ENCODE measurements at regions not wholly inside any gene's neighbourhood (a gene's known extent, or its start where the extent isn't known, plus 50 kb on each side); places are given as distances from the start of the nearest gene placed in this dataset.
"Not testable (repeated sequence)": the region's sequence is repeated elsewhere in the genome, so short reads cannot be mapped to it uniquely, and the experiment has no call there.

DNA sequence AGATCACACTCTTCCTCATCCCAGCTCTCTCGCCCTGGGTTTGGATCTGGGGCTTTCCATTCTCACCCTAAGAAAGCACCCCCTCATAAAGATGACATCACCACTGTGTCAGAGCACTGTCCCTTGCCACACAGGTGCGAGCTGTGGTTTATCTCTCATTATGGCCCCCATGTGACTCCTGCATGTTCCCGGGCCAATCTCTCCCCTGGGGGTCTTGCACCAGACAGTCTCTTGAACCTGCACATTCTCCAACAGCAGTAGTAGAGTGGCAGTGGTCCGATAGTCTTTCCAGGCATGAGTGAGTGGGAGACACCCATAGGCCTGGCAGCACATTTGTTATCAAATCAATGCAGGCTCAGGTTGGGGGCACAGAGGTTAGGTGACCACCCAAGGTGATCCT, 130.5 kb downstream of the HRH4 start:
- no peaks in the 10 kb centered on the region for H3K36me3 Mint-ChIP-seq
- no peaks in the 10 kb centered on the region for H3K4me1 Mint-ChIP-seq
- H3K27ac Mint-ChIP-seq = no peak overlapping the region
- H3K4me3 Mint-ChIP-seq = no peak overlapping the region
- peaks cover 0 to 3% (median 0%) of the 10 kb centered on the region in 3 donors for H3K9me3 Mint-ChIP-seq
- H3K27me3 Mint-ChIP-seq = peaks cover 2% of the 10 kb centered on the region

DNA sequence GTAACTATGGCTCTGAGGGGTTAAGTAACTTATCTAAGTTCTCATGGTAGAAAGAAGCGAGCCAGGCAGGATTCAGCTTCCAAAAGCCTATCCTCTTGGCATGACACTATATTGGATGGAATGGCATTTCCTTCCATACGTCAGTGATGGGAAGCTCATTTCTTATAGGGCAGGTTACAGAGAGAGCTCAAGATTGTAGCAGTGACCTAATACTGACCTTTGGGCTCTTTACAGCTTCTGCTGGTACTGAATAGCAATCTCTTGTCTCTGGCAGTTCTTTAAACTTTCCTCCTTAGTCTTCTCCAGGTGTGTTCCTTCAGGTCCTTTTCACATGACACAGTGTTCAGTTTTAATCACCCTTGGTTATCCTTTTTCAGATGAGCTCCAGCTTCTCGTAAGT, 133.0 kb downstream of the HRH4 start:
- peaks cover 4% of the 10 kb centered on the region for H3K27me3 Mint-ChIP-seq
- H3K27ac Mint-ChIP-seq = no peak overlapping the region
- no peak overlapping the region for H3K4me3 Mint-ChIP-seq
- no peaks in the 10 kb centered on the region for H3K4me1 Mint-ChIP-seq
- H3K36me3 Mint-ChIP-seq = no peaks in the 10 kb centered on the region
- peaks cover 0 to 2% (median 0%) of the 10 kb centered on the region in 3 donors for H3K9me3 Mint-ChIP-seq

DNA sequence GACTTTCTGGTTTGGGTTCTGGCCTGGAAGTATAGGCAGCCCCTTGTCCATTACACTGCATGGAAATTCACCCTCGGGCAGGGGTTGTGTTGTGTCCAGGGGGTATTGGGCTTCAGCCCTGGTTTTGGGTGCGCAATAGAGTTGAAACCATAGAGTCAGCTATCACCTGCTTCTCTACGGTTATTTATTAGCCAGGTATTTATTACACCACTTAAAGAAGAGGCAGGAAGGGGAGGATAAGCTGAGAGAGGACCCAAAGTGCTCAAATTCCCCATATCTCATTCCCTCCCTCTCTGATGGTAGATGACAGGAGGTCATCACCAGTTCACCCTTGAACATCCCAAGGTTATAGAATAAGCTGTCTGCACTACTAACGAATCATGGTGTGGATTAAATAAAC, 133.4 kb downstream of the HRH4 start:
- H3K27me3 Mint-ChIP-seq = peaks cover 4% of the 10 kb centered on the region
- no peak overlapping the region for H3K4me3 Mint-ChIP-seq
- H3K4me1 Mint-ChIP-seq = no peaks in the 10 kb centered on the region
- H3K9me3 Mint-ChIP-seq = no peaks in the 10 kb centered on the region
- H3K36me3 Mint-ChIP-seq = no peaks in the 10 kb centered on the region
- no peak overlapping the region for H3K27ac Mint-ChIP-seq

DNA sequence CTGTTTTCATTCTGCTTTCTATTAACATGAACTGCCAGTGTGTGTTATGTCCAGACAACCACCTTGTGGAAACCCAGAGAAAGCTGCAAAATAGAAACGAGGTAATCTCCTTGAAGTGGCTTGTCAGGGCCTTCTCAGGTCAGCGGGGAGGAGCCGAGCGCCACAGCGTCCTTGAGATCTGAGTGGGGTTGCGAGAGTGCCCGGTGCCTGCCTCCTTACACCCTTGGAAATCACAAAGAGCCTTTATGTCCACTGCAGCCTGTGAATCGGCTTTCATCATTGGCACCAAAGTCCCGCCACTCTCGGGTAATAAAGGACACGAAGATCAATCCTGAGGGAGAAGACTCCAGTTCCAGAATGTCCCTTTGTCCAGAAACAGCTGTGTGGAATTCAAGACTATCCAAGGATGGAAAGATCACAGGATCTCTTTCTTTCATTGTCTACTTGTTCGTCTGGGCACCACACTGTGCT, 135.2 kb downstream of the HRH4 start:
- Mint-ChIP-seq H3K4me1 (no peaks in the 10 kb centered on the region), H3K36me3 (no peaks in the 10 kb centered on the region), H3K27ac (no peak overlapping the region), H3K9me3 (no peaks in the 10 kb centered on the region), H3K4me3 (no peak overlapping the region), H3K27me3 (peaks cover 5% of the 10 kb centered on the region)

DNA sequence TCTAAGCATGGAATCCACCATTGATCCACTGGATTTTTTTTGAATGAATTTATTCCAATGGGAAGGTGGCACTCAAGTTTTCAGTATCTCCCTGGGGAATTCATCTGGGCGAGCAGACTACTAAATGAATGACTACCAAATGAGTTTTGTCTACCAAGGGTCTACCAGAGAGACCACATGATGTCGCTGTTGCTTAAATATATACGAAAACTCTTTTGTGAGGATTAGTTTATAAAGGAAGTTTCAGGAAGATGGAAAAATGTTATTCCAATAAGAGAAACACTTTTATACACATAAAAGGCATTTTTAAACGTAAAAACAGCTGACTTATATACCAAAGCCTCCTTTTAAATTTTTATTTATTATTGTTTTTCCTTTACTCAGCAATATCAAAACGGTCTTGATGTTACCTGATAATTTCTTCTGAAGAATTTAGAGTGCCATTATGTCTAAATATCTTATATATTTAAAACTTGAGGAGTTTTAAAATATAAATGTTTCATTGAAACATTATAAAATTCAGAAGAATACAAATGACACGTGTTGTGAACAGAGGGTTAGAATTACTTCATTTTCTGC, 139.7 kb downstream of the HRH4 start:
- Mint-ChIP-seq H3K36me3 (no peaks in the 10 kb centered on the region), H3K27ac (no peak overlapping the region), H3K4me1 (no peaks in the 10 kb centered on the region), H3K27me3 (peaks cover 6% of the 10 kb centered on the region), H3K9me3 (no peaks in the 10 kb centered on the region), H3K4me3 (no peak overlapping the region)

DNA sequence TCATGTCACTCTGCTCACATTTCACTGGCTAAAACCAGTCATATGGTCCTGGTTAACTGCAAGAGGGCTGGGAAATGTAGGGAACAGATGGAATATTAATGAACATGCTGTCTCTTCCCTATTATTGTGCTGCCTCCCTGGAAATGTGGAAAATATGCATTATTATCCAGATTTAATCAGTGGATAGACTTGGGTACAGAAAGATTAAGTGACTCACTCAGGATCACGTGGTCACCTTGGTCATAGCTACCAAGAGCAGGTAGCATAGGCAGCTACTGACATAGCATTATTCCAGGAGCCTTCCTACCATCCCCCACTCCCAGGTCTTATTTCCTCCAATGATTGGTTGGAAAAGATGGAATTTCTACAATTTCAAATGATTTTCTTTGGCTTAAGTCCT, 141.1 kb downstream of the HRH4 start:
- Mint-ChIP-seq H3K27me3 (peaks cover 4% of the 10 kb centered on the region), H3K9me3 (no peaks in the 10 kb centered on the region), H3K27ac (no peak overlapping the region), H3K4me3 (no peak overlapping the region), H3K4me1 (no peaks in the 10 kb centered on the region), H3K36me3 (no peaks in the 10 kb centered on the region)

DNA sequence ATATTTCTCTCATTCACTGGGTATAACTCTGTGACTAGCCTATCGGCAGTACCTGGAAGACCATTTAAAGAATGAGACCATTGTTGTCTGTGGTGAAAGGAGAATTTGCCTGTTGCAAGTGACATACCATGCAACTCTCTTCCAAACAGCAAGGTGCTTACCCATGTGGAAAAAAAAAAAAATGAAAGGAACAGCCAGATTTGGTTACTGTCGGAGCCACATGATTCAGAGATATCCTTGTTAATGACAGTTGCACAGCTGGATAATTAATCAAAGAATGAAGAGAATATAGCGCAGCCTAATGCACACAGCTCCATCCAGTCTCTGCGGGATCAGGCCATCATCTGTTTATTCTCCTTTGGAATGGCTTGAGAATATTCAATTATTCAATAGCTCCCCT, 141.8 kb downstream of the HRH4 start:
- Mint-ChIP-seq H3K36me3 (no peaks in the 10 kb centered on the region), H3K4me3 (no peak overlapping the region), H3K27me3 (peaks cover 4% of the 10 kb centered on the region), H3K4me1 (no peaks in the 10 kb centered on the region), H3K9me3 (no peaks in the 10 kb centered on the region), H3K27ac (no peak overlapping the region)

DNA sequence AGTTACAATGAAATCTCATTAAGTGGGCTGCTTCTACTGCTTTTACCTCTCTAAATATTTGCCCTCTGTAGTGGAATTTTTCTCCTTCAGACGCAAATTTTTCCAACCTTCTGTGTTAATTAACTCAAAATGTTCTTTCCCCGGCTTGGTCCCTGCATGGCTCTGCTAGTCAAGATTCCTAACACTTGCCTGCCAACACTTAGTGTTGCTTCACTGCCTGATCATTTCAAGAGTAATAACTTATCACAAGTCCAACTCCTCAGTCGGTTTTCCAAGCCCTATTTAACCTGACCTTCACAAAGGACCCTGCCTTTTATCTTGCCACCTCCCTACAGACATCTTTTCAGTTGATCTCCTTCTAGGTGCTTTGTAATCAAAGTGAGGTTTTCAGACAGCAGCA, 142.7 kb downstream of the HRH4 start:
- Mint-ChIP-seq H3K27me3 (peaks cover 2% of the 10 kb centered on the region), H3K27ac (no peak overlapping the region), H3K36me3 (no peaks in the 10 kb centered on the region), H3K9me3 (no peaks in the 10 kb centered on the region), H3K4me3 (no peak overlapping the region), H3K4me1 (no peaks in the 10 kb centered on the region)

DNA sequence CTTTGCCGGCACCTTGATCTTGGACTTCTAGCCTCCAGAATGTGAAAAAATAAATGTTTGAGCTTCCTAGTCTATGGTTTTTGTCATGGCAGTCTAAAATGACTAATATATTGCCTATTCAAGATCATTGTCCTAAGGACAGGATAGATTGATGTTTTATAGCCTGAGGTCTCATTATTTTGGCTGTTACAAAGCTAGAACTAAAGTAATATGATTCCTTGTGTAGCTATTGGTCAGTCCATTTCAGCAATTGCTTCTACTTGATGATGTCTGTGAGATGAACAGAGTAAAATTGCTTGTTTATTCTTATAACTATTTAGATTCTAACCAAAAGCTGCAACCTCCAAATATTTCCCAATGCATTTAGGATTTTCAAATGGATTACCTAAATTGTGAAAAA, 145.0 kb downstream of the HRH4 start:
- peaks cover 2% of the 10 kb centered on the region for H3K27me3 Mint-ChIP-seq
- no peaks in the 10 kb centered on the region for H3K9me3 Mint-ChIP-seq
- H3K4me3 Mint-ChIP-seq = no peak overlapping the region
- H3K4me1 Mint-ChIP-seq = no peaks in the 10 kb centered on the region
- no peak overlapping the region for H3K27ac Mint-ChIP-seq
- H3K36me3 Mint-ChIP-seq = no peaks in the 10 kb centered on the region

DNA sequence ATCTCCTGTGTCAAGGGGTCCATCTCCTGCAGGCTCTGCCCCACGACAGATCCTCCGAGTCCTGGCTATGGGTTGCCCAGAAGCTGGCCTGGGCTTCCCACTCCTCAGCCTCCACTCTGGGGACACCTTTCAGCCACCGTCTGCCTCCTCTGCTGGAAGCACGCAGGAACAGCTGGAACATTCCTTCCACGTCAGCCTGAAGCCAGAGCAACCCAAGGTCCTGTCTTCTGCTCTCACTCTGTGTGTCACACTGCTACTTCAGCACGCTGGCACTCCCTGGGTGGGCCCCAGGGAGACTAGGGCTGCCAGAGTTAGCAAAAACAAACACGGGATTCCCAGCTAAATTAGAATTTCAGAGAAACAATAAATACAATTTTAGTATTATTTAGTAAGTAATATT, 148.8 kb downstream of the HRH4 start:
- H3K4me1 Mint-ChIP-seq = no peaks in the 10 kb centered on the region
- H3K27ac Mint-ChIP-seq = no peak overlapping the region
- no peaks in the 10 kb centered on the region for H3K36me3 Mint-ChIP-seq

DNA sequence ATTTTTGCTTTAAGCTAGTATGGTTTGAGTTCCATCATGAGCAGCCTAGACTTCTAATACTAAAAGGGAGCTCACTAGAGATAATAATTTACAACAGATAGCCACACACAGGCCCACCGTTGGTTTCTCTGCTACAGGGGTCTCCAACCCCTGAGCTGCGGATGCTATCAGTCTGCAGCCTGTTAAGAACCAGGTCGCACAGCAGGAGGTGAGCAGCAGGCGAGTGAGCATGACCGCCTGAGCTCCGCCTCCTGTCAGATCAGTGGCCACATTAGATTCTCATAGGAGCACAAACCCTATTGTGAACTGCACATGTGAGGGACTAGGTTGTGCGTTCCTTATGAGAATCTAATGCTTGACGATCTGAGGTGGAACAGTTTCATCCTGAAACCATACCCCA, 150.6 kb downstream of the HRH4 start:
- Mint-ChIP-seq H3K4me3 (no peak overlapping the region), H3K36me3 (no peaks in the 10 kb centered on the region), H3K4me1 (no peaks in the 10 kb centered on the region), H3K27me3 (no peaks in the 10 kb centered on the region), H3K27ac (no peak overlapping the region), H3K9me3 (no peaks in the 10 kb centered on the region)

More for the DNA sequence above, 148.8 kb downstream of the HRH4 start:
- Mint-ChIP-seq H3K4me3 (peak overlapping the region in 1 of 4 donors; percentile 31), H3K27me3 (no peaks in the 10 kb centered on the region), H3K9me3 (no peaks in the 10 kb centered on the region)

DNA sequence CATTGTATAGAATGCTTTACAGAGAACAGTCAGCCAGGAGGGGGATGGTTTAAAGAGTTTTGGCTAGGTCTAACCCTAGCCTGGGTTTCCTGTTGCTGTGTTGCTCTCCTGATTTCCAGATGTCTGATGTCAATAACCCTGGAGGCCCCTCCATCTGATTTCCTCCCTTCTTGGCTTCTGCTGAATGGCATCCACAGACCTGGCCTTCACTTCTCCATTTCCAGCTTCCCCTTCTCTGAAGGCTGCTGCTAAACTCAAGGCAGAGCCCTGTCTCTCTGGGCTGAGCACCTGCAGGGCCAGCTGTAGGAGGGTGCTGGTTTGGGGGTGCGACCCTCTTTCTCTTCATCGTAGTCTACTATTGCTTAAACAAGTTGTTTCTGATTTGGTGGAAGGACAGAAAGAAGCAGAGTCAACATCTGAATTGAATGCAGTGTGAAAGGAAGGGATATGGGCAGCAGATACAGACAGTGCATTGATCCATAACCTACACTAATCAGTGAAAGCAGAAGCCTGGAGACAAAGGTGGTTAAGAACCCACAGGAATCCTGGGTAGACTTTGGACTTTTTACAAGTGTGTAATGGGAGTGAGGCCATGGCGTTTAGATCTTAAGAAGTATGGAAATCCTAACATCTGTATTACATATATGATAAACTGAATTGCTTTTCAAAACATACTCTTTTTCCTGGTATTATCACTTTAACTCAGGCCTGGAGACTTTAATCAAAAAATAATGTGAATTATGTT, 153.6 kb downstream of the HRH4 start:
- H3K4me3 Mint-ChIP-seq = no peak overlapping the region
- no peak overlapping the region for H3K27ac Mint-ChIP-seq
- H3K9me3 Mint-ChIP-seq = no peaks in the 10 kb centered on the region
- H3K4me1 Mint-ChIP-seq = no peaks in the 10 kb centered on the region
- no peaks in the 10 kb centered on the region for H3K36me3 Mint-ChIP-seq
- no peaks in the 10 kb centered on the region for H3K27me3 Mint-ChIP-seq

DNA sequence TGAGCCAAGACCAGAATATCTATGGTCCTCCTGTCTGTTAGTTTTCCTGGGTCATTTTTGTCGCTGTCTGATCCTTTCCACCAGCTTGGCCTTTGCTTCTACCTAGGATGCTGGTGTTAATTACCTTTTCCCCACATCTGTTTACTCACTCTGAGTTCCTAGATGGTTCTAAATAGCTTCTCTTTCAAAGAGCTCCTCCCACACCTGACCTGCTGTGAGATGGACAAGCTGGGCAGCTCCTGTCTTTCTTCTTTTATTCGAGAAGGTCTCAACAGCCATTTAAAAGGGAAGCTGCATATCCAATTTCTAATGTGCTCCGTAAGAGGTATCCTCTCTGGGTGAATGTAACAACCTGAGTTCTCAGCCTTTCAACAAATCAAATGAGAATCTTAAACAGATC, 156.2 kb downstream of the HRH4 start:
- Mint-ChIP-seq H3K9me3 (no peaks in the 10 kb centered on the region), H3K4me3 (no peak overlapping the region), H3K27ac (no peak overlapping the region), H3K36me3 (no peaks in the 10 kb centered on the region), H3K27me3 (no peaks in the 10 kb centered on the region), H3K4me1 (no peaks in the 10 kb centered on the region)

DNA sequence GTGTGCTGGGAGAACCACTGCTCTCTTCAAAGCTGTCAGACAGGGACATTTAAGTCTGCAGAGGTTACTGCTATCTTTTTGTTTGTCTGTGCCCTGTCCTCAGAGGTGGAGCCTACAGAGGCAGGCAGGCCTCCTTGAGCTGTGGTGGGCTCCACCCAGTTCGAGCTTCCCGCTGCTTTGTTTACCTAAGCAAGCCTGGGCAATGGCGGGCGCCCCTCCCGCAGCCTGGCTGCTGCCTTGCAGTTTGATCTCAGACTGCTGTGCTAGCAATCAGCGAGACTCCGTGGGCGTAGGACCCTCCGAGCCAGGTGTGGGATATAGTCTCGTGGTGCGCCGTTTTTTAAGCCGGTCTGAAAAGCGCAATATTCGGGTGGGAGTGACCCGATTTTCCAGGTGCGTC, 164.0 kb downstream of the HRH4 start:
- not testable (repeated sequence) for H3K27ac Mint-ChIP-seq, H3K9me3 Mint-ChIP-seq, H3K27me3 Mint-ChIP-seq, H3K4me3 Mint-ChIP-seq, H3K36me3 Mint-ChIP-seq, H3K4me1 Mint-ChIP-seq

DNA sequence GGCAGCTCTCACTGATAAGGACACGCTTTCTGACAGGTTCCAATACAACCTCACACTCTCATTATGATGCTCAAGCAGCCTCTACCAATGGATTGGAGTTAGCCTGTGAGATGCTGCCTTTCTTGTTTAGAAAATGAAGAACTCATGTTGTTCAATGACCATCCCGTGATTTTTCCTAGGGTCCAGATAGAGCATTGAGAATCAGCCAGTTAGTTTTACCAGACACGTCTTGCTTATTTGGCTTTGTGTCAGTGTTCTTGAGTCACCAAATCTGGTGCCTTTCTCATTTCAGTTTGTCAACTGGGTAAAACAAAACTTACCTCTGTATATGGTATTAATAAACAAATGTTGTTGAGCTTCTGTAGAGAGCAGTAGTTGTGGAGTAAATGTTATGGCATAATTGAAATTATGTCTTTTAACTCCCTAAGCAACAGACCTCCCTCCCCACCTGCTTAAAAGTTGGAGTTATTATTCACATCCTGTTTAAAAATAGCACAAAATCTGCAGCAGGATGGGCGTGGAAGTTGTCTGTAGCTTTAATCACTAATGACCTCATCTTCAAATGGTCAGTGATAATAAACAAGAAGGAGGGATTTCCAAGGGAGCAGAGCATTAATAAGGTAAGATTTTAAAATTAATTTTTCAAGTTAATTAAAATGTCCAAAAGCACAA, 167.3 kb downstream of the HRH4 start:
- Mint-ChIP-seq H3K9me3 (no peaks in the 10 kb centered on the region), H3K4me3 (no peak overlapping the region), H3K4me1 (no peaks in the 10 kb centered on the region), H3K27me3 (peaks cover 12% of the 10 kb centered on the region), H3K36me3 (no peaks in the 10 kb centered on the region), H3K27ac (no peak overlapping the region)

DNA sequence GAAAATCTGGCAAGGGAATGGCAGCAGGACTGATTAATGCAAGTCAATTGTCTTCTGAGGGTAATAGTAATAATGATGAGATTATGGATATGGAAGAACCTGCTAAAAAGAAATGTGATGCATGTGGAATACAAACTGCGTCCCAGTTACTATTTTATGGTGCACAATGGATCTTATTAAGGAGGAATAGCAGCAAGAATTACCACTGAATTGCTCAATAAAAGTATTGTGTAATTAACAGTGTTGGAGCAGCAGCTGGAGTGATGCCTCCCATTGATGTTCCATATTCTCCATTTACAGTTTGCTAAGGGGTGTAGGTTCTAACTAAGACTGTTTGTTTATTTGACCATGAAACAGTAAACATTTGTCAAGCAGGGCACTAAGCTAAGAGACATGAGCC, 167.9 kb downstream of the HRH4 start:
- Mint-ChIP-seq H3K36me3 (no peaks in the 10 kb centered on the region), H3K27ac (no peak overlapping the region), H3K4me3 (no peak overlapping the region), H3K27me3 (peaks cover 14% of the 10 kb centered on the region), H3K9me3 (no peaks in the 10 kb centered on the region), H3K4me1 (no peaks in the 10 kb centered on the region)
